Ishikawa (cell line): ENCODE measurements at regions not wholly inside any gene's neighbourhood (a gene's known extent, or its start where the extent isn't known, plus 50 kb on each side); places are given as distances from the start of the nearest gene placed in this dataset.

ENCODE experiments used
- CEBPB ChIP-seq: IDR thresholded peaks from 2 replicates; pipeline ENCODE4 v1.6.1; 2012
- CREB1 ChIP-seq: IDR thresholded peaks from 2 replicates; pipeline ENCODE4 v1.6.1; 2012; ENCODE audit warnings: low read depth
- EGR1 ChIP-seq: IDR thresholded peaks from 2 replicates; pipeline ENCODE4 v1.6.1; 2012
- EP300 ChIP-seq: IDR thresholded peaks from 2 replicates; pipeline ENCODE4 v1.6.1; 2012; ENCODE audit warnings: borderline replicate concordance
- FOXM1 ChIP-seq: IDR thresholded peaks from 2 replicates; pipeline ENCODE4 v1.6.1; 2012; ENCODE audit warnings: low read depth, borderline replicate concordance
- NFIC ChIP-seq: IDR thresholded peaks from 2 replicates; pipeline ENCODE4 v1.6.1; 2012
- RAD21 ChIP-seq: IDR thresholded peaks from 2 replicates; pipeline ENCODE4 v1.6.1; 2012; ENCODE audit warnings: low read depth
- TAF1 ChIP-seq: IDR thresholded peaks from 2 replicates; pipeline ENCODE4 v1.6.1; 2012; ENCODE audit warnings: low read depth, mild to moderate bottlenecking
- TCF12 ChIP-seq: IDR thresholded peaks from 2 replicates; pipeline ENCODE4 v1.6.1; 2012; ENCODE audit warnings: low read depth
- TEAD4 ChIP-seq: IDR thresholded peaks from 2 replicates; pipeline ENCODE4 v1.6.1; 2012
- USF1 ChIP-seq: IDR thresholded peaks from 2 replicates; pipeline ENCODE4 v1.6.1; 2012
- YY1 ChIP-seq: IDR thresholded peaks from 2 replicates; pipeline ENCODE4 v1.6.1; 2012; ENCODE audit warnings: low read depth
- ZBTB7A ChIP-seq: IDR thresholded peaks from 2 replicates; pipeline ENCODE4 v1.6.1; 2012; ENCODE audit warnings: low read depth
- TF ChIP-seq, protein P1 (sequence below): IDR thresholded peaks from 2 replicates; pipeline ENCODE4 v1.6.1; 2012; ENCODE audit warnings: low read depth, mild to moderate bottlenecking
- TF ChIP-seq, protein P2 (sequence below): IDR thresholded peaks from 2 replicates; pipeline ENCODE4 v1.6.1; 2012

DNA sequence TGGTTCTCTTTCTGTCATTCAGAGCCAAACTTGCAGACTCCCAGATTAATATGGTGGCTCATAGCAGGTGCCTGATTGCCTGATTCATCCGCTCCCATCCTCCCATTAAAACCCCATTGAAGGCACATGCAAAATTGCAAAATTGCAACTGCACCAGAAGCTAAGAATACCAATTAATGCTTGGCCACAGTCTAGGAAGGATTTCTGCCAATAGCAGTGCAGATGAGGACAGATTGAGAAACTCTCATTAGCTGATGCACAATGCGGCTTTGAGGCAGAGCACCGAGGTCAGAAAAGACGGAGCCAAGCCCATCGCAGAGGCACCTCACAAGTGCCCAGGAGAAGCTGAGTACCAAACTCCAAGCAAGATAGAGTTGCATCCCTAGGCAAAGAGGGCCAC is 172.8 kb downstream of the ARL4C start:
- TF ChIP-seq TEAD4 (no peak), FOXM1 (no peak), YY1 (no peak)
- TF ChIP-seq, protein P1, sequence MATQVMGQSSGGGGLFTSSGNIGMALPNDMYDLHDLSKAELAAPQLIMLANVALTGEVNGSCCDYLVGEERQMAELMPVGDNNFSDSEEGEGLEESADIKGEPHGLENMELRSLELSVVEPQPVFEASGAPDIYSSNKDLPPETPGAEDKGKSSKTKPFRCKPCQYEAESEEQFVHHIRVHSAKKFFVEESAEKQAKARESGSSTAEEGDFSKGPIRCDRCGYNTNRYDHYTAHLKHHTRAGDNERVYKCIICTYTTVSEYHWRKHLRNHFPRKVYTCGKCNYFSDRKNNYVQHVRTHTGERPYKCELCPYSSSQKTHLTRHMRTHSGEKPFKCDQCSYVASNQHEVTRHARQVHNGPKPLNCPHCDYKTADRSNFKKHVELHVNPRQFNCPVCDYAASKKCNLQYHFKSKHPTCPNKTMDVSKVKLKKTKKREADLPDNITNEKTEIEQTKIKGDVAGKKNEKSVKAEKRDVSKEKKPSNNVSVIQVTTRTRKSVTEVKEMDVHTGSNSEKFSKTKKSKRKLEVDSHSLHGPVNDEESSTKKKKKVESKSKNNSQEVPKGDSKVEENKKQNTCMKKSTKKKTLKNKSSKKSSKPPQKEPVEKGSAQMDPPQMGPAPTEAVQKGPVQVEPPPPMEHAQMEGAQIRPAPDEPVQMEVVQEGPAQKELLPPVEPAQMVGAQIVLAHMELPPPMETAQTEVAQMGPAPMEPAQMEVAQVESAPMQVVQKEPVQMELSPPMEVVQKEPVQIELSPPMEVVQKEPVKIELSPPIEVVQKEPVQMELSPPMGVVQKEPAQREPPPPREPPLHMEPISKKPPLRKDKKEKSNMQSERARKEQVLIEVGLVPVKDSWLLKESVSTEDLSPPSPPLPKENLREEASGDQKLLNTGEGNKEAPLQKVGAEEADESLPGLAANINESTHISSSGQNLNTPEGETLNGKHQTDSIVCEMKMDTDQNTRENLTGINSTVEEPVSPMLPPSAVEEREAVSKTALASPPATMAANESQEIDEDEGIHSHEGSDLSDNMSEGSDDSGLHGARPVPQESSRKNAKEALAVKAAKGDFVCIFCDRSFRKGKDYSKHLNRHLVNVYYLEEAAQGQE: no peak

GRCh38 chr2:234322766-234323465 is 174.0 kb downstream of the ARL4C start:
- TF ChIP-seq TCF12 (no peak), ZBTB7A (no peak), CEBPB (no peak), USF1 (no peak), CREB1 (no peak), EGR1 (no peak)

DNA sequence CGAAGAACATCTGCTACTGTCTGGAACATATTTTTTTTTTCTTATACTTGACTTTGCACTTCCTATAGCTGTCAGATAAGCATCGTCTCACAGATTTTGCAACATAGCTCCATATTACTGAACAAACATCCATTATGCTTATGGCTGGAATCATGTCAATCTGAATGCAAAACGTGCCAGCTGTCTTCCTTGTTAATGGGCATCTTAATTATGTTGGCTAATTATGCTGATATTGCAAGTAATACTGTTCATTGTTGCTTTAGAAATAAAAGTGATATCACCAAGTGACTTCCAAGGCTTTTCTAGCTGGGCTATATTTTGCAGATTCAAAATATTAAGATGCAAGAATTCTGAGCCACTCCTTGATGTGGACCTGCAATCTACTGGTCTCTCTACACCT is 176.8 kb downstream of the ARL4C start:
- TF ChIP-seq TCF12 (no peak), RAD21 (no peak), TAF1 (no peak), EP300 (no peak), NFIC (no peak), ZBTB7A (no peak), USF1 (no peak), CREB1 (no peak), CEBPB (no peak), FOXM1 (no peak)

DNA sequence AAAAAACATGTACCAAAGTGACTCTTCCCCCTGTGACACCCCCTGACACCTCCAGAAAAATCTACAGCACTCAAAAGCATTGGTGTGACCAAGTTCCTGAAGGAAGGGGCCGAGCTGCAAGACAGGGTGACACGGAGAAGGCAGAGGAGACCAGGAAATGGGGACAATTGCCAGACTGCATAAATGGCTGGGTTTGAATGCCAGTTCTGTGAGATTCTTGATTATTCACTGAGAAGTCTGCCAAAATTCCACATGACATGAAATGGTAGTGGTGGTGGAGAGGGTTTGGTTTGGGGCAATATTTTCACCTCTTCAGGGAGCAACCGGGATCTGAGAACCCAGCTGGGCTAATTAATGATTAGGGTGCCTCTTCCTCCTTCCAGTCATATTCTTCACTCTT is 178.5 kb downstream of the ARL4C start:
- no peak for TF ChIP-seq TAF1
- TF ChIP-seq, protein P1: no peak
- TF ChIP-seq, protein P2, sequence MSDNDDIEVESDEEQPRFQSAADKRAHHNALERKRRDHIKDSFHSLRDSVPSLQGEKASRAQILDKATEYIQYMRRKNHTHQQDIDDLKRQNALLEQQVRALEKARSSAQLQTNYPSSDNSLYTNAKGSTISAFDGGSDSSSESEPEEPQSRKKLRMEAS: no peak
- no peak for TF ChIP-seq ZBTB7A
- TF ChIP-seq FOXM1: no peak
- no peak for TF ChIP-seq EGR1
- TF ChIP-seq TEAD4: no peak

DNA sequence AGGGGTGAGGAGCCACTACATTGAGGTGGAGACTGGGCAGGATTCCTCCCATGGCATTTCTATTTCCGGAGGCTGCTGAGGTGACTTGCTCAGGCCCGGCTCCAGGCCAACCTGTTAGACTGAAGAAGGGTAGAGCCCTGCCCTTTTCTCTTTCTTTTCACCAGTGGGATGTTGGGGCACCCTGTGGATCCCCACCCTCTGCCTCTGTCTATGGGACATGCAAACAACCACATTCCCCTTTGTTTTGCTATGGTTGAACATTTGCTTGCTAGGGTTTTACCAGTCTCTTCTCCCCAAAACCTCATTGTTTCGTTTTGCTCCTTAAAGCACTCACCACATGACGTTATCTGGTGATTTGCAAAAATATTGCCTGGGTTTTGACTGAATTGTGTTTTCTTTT is 183.3 kb downstream of the ARL4C start:
- TF ChIP-seq EP300: no peak
- no peak for TF ChIP-seq CREB1
- TF ChIP-seq ZBTB7A: no peak
- no peak for TF ChIP-seq YY1
- no peak for TF ChIP-seq CEBPB
- no peak for TF ChIP-seq FOXM1
- TF ChIP-seq, protein P1: no peak
- no peak for TF ChIP-seq TAF1
- TF ChIP-seq TCF12: no peak
- no peak for TF ChIP-seq NFIC
- TF ChIP-seq EGR1: no peak
- TF ChIP-seq RAD21: no peak
- no peak for TF ChIP-seq USF1
- no peak for TF ChIP-seq TEAD4
- TF ChIP-seq, protein P2: no peak
